Stomach (tissue), 8 donors: ENCODE measurements at regions not wholly inside any gene's neighbourhood (a gene's known extent, or its start where the extent isn't known, plus 50 kb on each side); places are given as distances from the start of the nearest gene placed in this dataset.

Source experiments
- DNase-seq, 2 donors: peaks; one replicate each; pipeline versions ENCODE4 v3.0.0 to v3.0.0-alpha.2; 2013 to 2019
- H3K27ac ChIP-seq, 5 donors: fragments of 200-600 bp in 4 of 5; sonication (generic) in 4 of 5; one replicate each; pipeline ENCODE4 v1.5.1; 2013 to 2019; ENCODE audit warnings: mild to moderate bottlenecking in 1 of 5, moderate library complexity in 1 of 5
- H3K27me3 ChIP-seq, 3 donors: fragments of 200-600 bp; sonication (generic); one replicate each; pipeline ENCODE4 v1.5.1; 2017 to 2019; ENCODE audit warnings: mixed run types in 1 of 3
- H3K36me3 ChIP-seq, 4 donors: fragments of 200-600 bp; sonication (generic); 1 replicate in 3 of 4; 2 replicates in 1 of 4; pipeline ENCODE4 v1.5.1; 2016 to 2019
- H3K4me1 ChIP-seq, 4 donors: fragments of 200-600 bp; sonication (generic); one replicate each; pipeline ENCODE4 v1.5.1; 2016 to 2019
- H3K4me3 ChIP-seq, 4 donors: fragments of 200-600 bp; sonication (generic) in 3 of 4; one replicate each; pipeline ENCODE4 v1.5.1; 2016 to 2019; ENCODE audit warnings: mild to moderate bottlenecking in 1 of 4
- H3K9me3 ChIP-seq, 4 donors: fragments of 200-600 bp; sonication (generic); one replicate each; pipeline ENCODE4 v1.5.1; 2016 to 2019
- CTCF ChIP-seq, 7 experiments: fragments of 450-650 bp in 4 of 7; fragments of 200-600 bp in 3 of 7; sonication (generic) in 3 of 7; IDR thresholded peaks; one replicate each; pipeline ENCODE4 v1.5.1; 2016 to 2019; ENCODE audit warnings: antibody characterized with exemption in 7 of 7, control low read depth in 2 of 7, mild to moderate bottlenecking in 1 of 7
- EP300 ChIP-seq: sonication (generic); formaldehyde crosslinking; IDR thresholded peaks from one replicate; pipeline ENCODE4 v1.6.1; 2017; ENCODE audit warnings: antibody characterized with exemption
- POLR2A ChIP-seq, 4 donors: fragments of 450-650 bp; IDR thresholded peaks; one replicate each; pipeline ENCODE4 v1.6.1; 2016; ENCODE audit warnings: antibody characterized with exemption in 4 of 4, control low read depth in 2 of 4, mild to moderate bottlenecking in 1 of 4, moderate library complexity in 1 of 4
- POLR2AphosphoS5 ChIP-seq, 3 donors: sonication (generic); formaldehyde crosslinking; IDR thresholded peaks; one replicate each; pipeline ENCODE4 v1.6.1; 2016; ENCODE audit warnings: antibody characterized with exemption in 3 of 3
- WGBS, 5 donors: extraction: QIAGEN DNeasy Blood & Tissue Kit in 3 of 5; methylation state at CpG; one replicate each; pipeline versions ENCODE4 v1.1.5 to v1.1.7; 2013 to 2018; 5-methylcytosine and 5-hydroxymethylcytosine counted together
- intact Hi-C: fragments of 100-400 bp; cut with DNase I; formaldehyde crosslinking; loops from one replicate; pipeline ENCODE4 v1.15.1; 2023; ENCODE audit warnings: low total_unique reads
- donor health status: healthy with polysubstance abuse.
- donor health status: Bipolar disorder and iron deficiency.
- donor health status: healthy.

DNA sequence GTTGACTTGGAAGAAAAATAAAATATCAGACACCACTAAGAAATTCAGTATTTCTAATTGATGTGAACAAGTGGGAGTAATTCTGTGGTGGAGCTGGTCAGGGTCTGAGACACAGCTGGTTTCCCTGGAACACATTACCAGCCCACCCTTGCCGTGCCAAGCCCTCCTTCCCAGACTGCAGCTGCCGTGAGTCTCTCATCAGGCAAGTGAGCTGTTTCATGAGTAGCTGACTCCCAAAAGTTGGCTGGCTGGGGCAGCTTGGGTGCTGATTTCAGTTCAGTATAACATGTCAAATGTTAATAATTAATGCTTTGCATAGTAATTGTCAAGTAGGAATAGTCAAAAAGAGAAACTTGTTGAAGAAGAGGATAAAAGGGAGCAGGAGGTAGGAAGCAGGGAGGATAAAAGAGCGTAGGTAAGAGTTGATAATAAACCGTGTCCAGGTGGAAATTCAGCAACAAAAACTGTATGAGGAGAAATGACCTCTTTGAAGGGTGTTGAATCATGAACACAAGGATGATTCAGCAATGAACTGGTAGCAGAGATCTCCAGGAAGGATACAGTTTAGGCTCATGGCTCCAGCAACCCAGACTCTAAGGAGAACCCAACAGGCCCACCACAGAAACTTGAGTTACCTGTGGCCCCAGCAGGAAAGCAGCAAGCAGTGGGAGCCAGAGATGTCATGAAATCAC, 110.9 kb upstream of the SSTR4 start:
- no peaks in the 10 kb centered on the region for H3K9me3 ChIP-seq
- H3K4me1 ChIP-seq = peaks cover 0 to 13% (median 1%) of the 10 kb centered on the region in 4 donors
- no peak for DNase-seq
- H3K36me3 ChIP-seq = no peaks in the 10 kb centered on the region
- 72 to 83% (median 76%) methylated on average over 4 of the region's 4 CpGs for WGBS, 5 donors
- no peak overlapping the region for H3K27ac ChIP-seq
- no peak overlapping the region for H3K4me3 ChIP-seq
- intact Hi-C loops = no loop called here
- no peaks in the 10 kb centered on the region for H3K27me3 ChIP-seq
- no peak for TF ChIP-seq POLR2A (IDR thresholded peaks at IDR 0.05)
- no peak for TF ChIP-seq POLR2AphosphoS5 (IDR thresholded peaks at IDR 0.05)
- TF ChIP-seq CTCF (IDR thresholded peaks at IDR 0.05) = no peak

DNA sequence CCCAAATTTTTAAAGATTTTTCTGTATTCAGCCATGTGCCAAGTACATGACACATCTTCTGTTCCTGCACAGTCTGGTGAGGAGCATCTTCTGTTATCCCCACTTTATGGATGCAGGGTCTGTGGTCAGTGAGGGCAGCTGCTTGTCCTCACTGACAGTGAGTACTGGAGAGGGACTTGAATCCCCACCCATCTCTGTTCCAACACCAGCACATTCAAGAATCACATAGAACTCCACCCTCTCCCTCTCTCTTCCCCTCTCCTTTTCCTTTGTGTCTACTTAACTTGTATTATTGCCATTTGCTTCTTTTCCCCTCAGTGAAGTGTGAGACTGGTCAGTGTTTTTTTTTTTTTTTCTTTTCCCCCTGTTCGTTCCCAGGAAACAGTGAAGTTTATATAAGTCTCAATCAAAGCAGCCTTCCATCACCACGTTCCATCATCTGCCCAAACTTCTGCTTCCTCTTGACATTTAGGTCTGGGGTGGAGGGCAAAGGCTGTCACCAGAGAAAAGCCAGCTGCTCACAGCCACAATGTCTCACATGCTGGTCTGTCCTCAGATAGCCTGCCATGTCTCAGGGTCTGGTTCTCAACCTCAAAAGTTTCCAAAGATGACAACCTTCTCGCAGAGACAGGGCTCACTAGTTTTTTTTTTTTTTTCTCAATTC, 110.0 kb upstream of the SSTR4 start:
- Histone ChIP-seq H3K36me3 (no peaks in the 10 kb centered on the region), H3K9me3 (no peaks in the 10 kb centered on the region), H3K4me3 (no peak overlapping the region), H3K4me1 (peaks cover 0 to 13% (median 1%) of the 10 kb centered on the region in 4 donors), H3K27me3 (no peaks in the 10 kb centered on the region), H3K27ac (no peak overlapping the region)
- no peak for TF ChIP-seq CTCF (IDR thresholded peaks at IDR 0.05)
- no peak for TF ChIP-seq POLR2AphosphoS5 (IDR thresholded peaks at IDR 0.05)
- no peak for TF ChIP-seq POLR2A (IDR thresholded peaks at IDR 0.05)
- no peak for TF ChIP-seq EP300
- DNase-seq = no peak
- 41 to 69% (median 62%) methylated on average over 3 of the region's 3 CpGs for WGBS, 5 donors
- intact Hi-C loops = no loop called here

DNA sequence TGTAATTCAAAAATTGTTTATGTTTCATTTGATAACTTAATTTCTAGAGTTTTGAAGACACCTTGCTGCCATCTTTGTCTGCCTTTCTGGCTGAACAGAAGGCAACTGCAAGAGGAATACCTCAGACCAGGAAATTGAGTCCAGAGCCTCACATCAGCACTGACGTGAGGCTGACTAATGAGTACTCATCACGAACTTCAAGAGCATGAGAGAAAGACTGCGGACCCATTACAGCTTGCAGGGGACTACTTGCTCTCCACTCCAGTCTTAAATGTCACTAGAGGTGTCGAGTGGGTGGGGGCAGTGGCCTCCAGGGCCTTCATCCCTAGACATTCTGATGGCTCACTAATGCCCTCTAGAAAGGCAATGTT, 109.5 kb upstream of the SSTR4 start:
- DNase-seq = no peak
- intact Hi-C loops = no loop called here
- Histone ChIP-seq H3K27me3 (no peaks in the 10 kb centered on the region), H3K9me3 (no peaks in the 10 kb centered on the region), H3K36me3 (no peaks in the 10 kb centered on the region), H3K4me1 (peaks cover 0 to 13% (median 1%) of the 10 kb centered on the region in 4 donors), H3K4me3 (no peak overlapping the region), H3K27ac (no peak overlapping the region)
- TF ChIP-seq POLR2A (IDR thresholded peaks at IDR 0.05) (no peak), EP300 (no peak), CTCF (IDR thresholded peaks at IDR 0.05) (no peak), POLR2AphosphoS5 (IDR thresholded peaks at IDR 0.05) (no peak)
- 71 to 84% (median 78%) methylated on average over 4 of the region's 4 CpGs for WGBS, 5 donors

- 60 to 72% (median 68%) methylated on average over 3 of the region's 3 CpGs for WGBS, 5 donors
- no peak for DNase-seq
- H3K27ac ChIP-seq = no peak overlapping the region
- no peaks in the 10 kb centered on the region for H3K9me3 ChIP-seq
- intact Hi-C loops = no loop called here
- H3K4me1 ChIP-seq = no peaks in the 10 kb centered on the region
- H3K27me3 ChIP-seq = no peaks in the 10 kb centered on the region
- no peak overlapping the region for H3K4me3 ChIP-seq
- H3K36me3 ChIP-seq = no peaks in the 10 kb centered on the region
- TF ChIP-seq EP300 (no peak), CTCF (IDR thresholded peaks at IDR 0.05) (no peak), POLR2A (IDR thresholded peaks at IDR 0.05) (no peak), POLR2AphosphoS5 (IDR thresholded peaks at IDR 0.05) (no peak)
These were observed 107.6 kb upstream of the SSTR4 start for GRCh38 chr20:22927537-22927936.
